GM12878 (cell line): ENCODE measurements at regions not wholly inside any gene's neighbourhood (a gene's known extent, or its start where the extent isn't known, plus 50 kb on each side); places are given as distances from the start of the nearest gene placed in this dataset.

Experiments used
- ATAC-seq: fragments of 200-7000 bp; cut with Tn5 transposase; 3 replicates; pipeline ENCODE4 v1.9.1; 2020; ENCODE audit warnings: mild to moderate bottlenecking, moderate library complexity
- BruUV-seq: library from RNA; stranded (reverse); fragments of 400-500 nt; replicated peaks from 2 replicates; lab custom pipeline; 2021; lab: Mats Ljungman, UMichigan
- CTCF ChIA-PET: fragments of 300-600 bp; sonication (Branson Sonifier 250); formaldehyde crosslinking; extraction: SDS; loops from one replicate; lab custom pipeline; 2021; ENCODE audit warnings: inconsistent platforms; lab: Yijun Ruan, JAX
- POLR2A ChIA-PET: fragments of 350-600 bp; formaldehyde crosslinking; extraction: SDS; loops from one replicate; lab custom pipeline; 2021; ENCODE audit warnings: inconsistent platforms; lab: Charles Lee
- RAD21 ChIA-PET: fragments of 300-600 bp; sonication (Branson Sonifier 250); formaldehyde crosslinking; loops from one replicate; lab custom pipeline; 2023; ENCODE audit warnings: antibody characterized with exemption; ENCODE audit not compliant: unreplicated experiment; lab: Charles Lee
- SMC1A ChIA-PET: fragments of 300-600 bp; sonication (Branson Sonifier 250); formaldehyde crosslinking; loops from one replicate; lab custom pipeline; 2023; ENCODE audit not compliant: unreplicated experiment, uncharacterized antibody; lab: Charles Lee
- DNase-seq: peaks from one replicate; pipeline ENCODE4 v3.0.0-alpha.2; 2011; ENCODE audit warnings: low read depth, low spot score
- FAIRE-seq: peaks from 3 replicates; lab custom pipeline; 2011; peaks lifted over from hg19 to GRCh38; lab: Jason Lieb, UNC
- H2AFZ ChIP-seq: 2 replicates; pipeline ENCODE4 v1.6.0; 2011; ENCODE audit warnings: low read depth, low read length, control low read depth; ENCODE audit not compliant: control insufficient read depth
- H3K27ac ChIP-seq: 2 replicates; pipeline ENCODE4 v1.5.1; 2011; ENCODE audit warnings: control low read depth; ENCODE audit not compliant: control insufficient read depth, insufficient read depth
- H3K27me3 ChIP-seq, 2 experiments: replicated peaks in 1 of 2; 2 replicates each; pipeline versions ENCODE4 v1.6.0 to v1.6.1; 2011; ENCODE audit warnings: low read length in 1 of 2; ENCODE audit not compliant: control insufficient read depth in 2 of 2, insufficient read depth in 2 of 2
- H3K36me3 ChIP-seq, 2 experiments: 2 replicates each; pipeline ENCODE4 v1.5.1; 2011; ENCODE audit warnings: low read length in 1 of 2; ENCODE audit not compliant: control insufficient read depth in 2 of 2, insufficient read depth in 2 of 2
- H3K4me1 ChIP-seq: 2 replicates; pipeline ENCODE4 v1.6.1; 2011; ENCODE audit warnings: mild to moderate bottlenecking, low read length, moderate library complexity, mixed read lengths; ENCODE audit not compliant: control insufficient read depth, insufficient read depth
- H3K4me2 ChIP-seq: 2 replicates; pipeline ENCODE4 v1.6.0; 2011; ENCODE audit warnings: control low read depth; ENCODE audit not compliant: control insufficient read depth, insufficient read depth
- H3K4me3 ChIP-seq: fragments of 200-600 bp; sonication (generic); 2 replicates; pipeline ENCODE4 v1.5.1; 2016
- H3K79me2 ChIP-seq: 2 replicates; pipeline ENCODE4 v1.6.0; 2011; ENCODE audit warnings: low read length; ENCODE audit not compliant: control insufficient read depth, insufficient read depth
- H3K9ac ChIP-seq: 2 replicates; pipeline ENCODE4 v1.8.0; 2011; ENCODE audit warnings: low read length, control low read depth, mixed read lengths; ENCODE audit not compliant: control insufficient read depth, insufficient read depth
- H3K9me3 ChIP-seq: replicated peaks from 3 replicates; pipeline ENCODE4 v1.5.1; 2011; ENCODE audit warnings: mild to moderate bottlenecking, low read length; ENCODE audit not compliant: control insufficient read depth, insufficient read depth
- H4K20me1 ChIP-seq: 2 replicates; pipeline ENCODE4 v1.6.0; 2011; ENCODE audit not compliant: control insufficient read depth, insufficient read depth
- BCLAF1 ChIP-seq: fragments of 450-650 bp; IDR thresholded peaks from 2 replicates; pipeline ENCODE4 v1.6.1; 2017; ENCODE audit warnings: antibody characterized with exemption, mild to moderate bottlenecking, moderate library complexity
- EGR1 ChIP-seq, 2 experiments: IDR thresholded peaks; 1 replicate in 1 of 2; 2 replicates in 1 of 2; pipeline ENCODE4 v1.6.1; 2011 to 2012; ENCODE audit warnings: low read depth in 2 of 2, low read length in 2 of 2, borderline replicate concordance in 1 of 2, mild to moderate bottlenecking in 1 of 2, moderate library complexity in 1 of 2
- FOXM1 ChIP-seq: IDR thresholded peaks from 2 replicates; pipeline ENCODE4 v1.6.1; 2012; ENCODE audit warnings: low read depth, mild to moderate bottlenecking, inconsistent platforms, low read length, moderate library complexity
- YY1 ChIP-seq: IDR thresholded peaks from 2 replicates; pipeline ENCODE4 v1.6.1; 2011; ENCODE audit warnings: low read depth, mild to moderate bottlenecking, low read length
- WGBS: methylation state at CpG from one replicate; pipeline ENCODE4 v1.1.6; 2016; ENCODE audit warnings: low lambda C conversion rate; ENCODE audit not compliant: insufficient replicate concordance, insufficient coverage; ENCODE audit errors: missing lambda C conversion rate; 5-methylcytosine and 5-hydroxymethylcytosine counted together
- in situ Hi-C: fragments of 300-500 bp; cut with MboI; formaldehyde crosslinking; loops from 9 replicates; pipeline ENCODE4 v1.14.3; 2018; ENCODE audit warnings: mixed read lengths
- intact Hi-C: fragments of 100-400 bp; cut with micrococcal nuclease; formaldehyde crosslinking; loops from one replicate; pipeline ENCODE4 v1.14.2; 2022; ENCODE audit not compliant: unreplicated experiment

- no peak overlapping the region for H3K9ac ChIP-seq
- no peak overlapping the region for H2AFZ ChIP-seq
- in situ Hi-C loops = no loop called here
- BruUV-seq = no TSS peak
- H3K9me3 ChIP-seq = no peaks in the 10 kb centered on the region
- ChIA-PET CTCF (no interaction called here), SMC1A (no interaction called here), POLR2A (no interaction called here), RAD21 (no interaction called here)
- ATAC-seq (no peak), FAIRE-seq (no peak), DNase-seq (no peak)
- no peak overlapping the region for H3K27ac ChIP-seq
- no peaks in the 10 kb centered on the region for H4K20me1 ChIP-seq
- H3K79me2 ChIP-seq = no peaks in the 10 kb centered on the region
- intact Hi-C loops = no loop called here
- H3K4me2 ChIP-seq = no peak overlapping the region
- no peaks in the 10 kb centered on the region for H3K4me1 ChIP-seq
- TF ChIP-seq YY1 (no peak), FOXM1 (no peak), BCLAF1 (no peak), EGR1 (IDR thresholded peaks at IDR 0.05; ENCODE audit: borderline replicate concordance in 1 of 2, low read depth in 2 of 2, low read length in 2 of 2) (no peak)
- WGBS = 51% methylated on average over 10 of the region's 10 CpGs
- H3K4me3 ChIP-seq = no peak overlapping the region
- no peaks in the 10 kb centered on the region for H3K27me3 ChIP-seq
- no peaks in the 10 kb centered on the region for H3K36me3 ChIP-seq
These were observed 178.5 kb upstream of the RTL1 start for GRCh38 chr14:101082036-101082435.
